ENCODE measurements at regions not wholly inside any gene's neighbourhood (a gene's known extent, or its start where the extent isn't known, plus 50 kb on each side); places are given as distances from the start of the nearest gene placed in this dataset.

- TF ChIP-seq CTCF (conservative IDR thresholded peaks at IDR 0.05 in 1 of 2, IDR thresholded peaks at IDR 0.05 in 1 of 2; ENCODE audit: extremely low read depth in 1 of 2, insufficient read depth in 1 of 2, low read depth in 1 of 2, low read length in 2 of 2) = no peak
- TF ChIP-seq EZH2 (IDR thresholded peaks at IDR 0.05; ENCODE audit: borderline replicate concordance, low read length) = no peak
Observed at GRCh38 chr9:30997291-30997690, 1387.2 kb upstream of the ACO1 start.

Measured in mammary epithelial cell (primary cell).